Mesenchymal stem cell (in vitro differentiated cells and primary cell): ENCODE measurements at regions not wholly inside any gene's neighbourhood (a gene's known extent, or its start where the extent isn't known, plus 50 kb on each side); places are given as distances from the start of the nearest gene placed in this dataset.
"Not testable (repeated sequence)": the region's sequence is repeated elsewhere in the genome, so short reads cannot be mapped to it uniquely, and the experiment has no call there.

Source experiments
- DNase-seq: peaks from one replicate; pipeline ENCODE4 v3.0.0-alpha.2; 2013
- H2AFZ ChIP-seq: one replicate; pipeline ENCODE4 v1.6.1; 2013; ENCODE audit warnings: low read depth, mild to moderate bottlenecking, control low read depth, inconsistent platforms, low read length, moderate library complexity
- H2AK5ac ChIP-seq: 2 replicates; pipeline ENCODE4 v1.6.1; 2013; ENCODE audit warnings: low read length, moderate library complexity, mild to moderate bottlenecking, inconsistent platforms; ENCODE audit not compliant: severe bottlenecking
- H2BK120ac ChIP-seq: one replicate; pipeline ENCODE4 v1.6.1; 2013; ENCODE audit warnings: low read depth, mild to moderate bottlenecking, inconsistent platforms, low read length, moderate library complexity
- H2BK12ac ChIP-seq, 2 experiments: one replicate each; pipeline ENCODE4 v1.6.1; 2013; ENCODE audit warnings: inconsistent platforms in 2 of 2, low read length in 2 of 2, mild to moderate bottlenecking in 2 of 2, moderate library complexity in 2 of 2, control low read depth in 1 of 2
- H2BK15ac ChIP-seq: one replicate; pipeline ENCODE4 v1.6.1; 2013; ENCODE audit warnings: mild to moderate bottlenecking, low read depth, inconsistent platforms; ENCODE audit not compliant: poor library complexity, severe bottlenecking
- H2BK5ac ChIP-seq: 2 replicates; pipeline ENCODE4 v1.6.1; 2013; ENCODE audit warnings: low read depth, mild to moderate bottlenecking, low read length, control low read depth, inconsistent platforms; ENCODE audit not compliant: poor library complexity, severe bottlenecking
- H3K14ac ChIP-seq, 2 experiments: one replicate each; pipeline ENCODE4 v1.6.1; 2013; ENCODE audit warnings: inconsistent platforms in 2 of 2, low read length in 2 of 2, control low read depth in 1 of 2, mild to moderate bottlenecking in 1 of 2, moderate library complexity in 1 of 2
- H3K18ac ChIP-seq, 2 experiments: one replicate each; pipeline ENCODE4 v1.6.1; 2013; ENCODE audit warnings: inconsistent platforms in 2 of 2, low read length in 2 of 2, control low read depth in 1 of 2, low read depth in 1 of 2, mild to moderate bottlenecking in 1 of 2
- H3K23ac ChIP-seq, 2 experiments: one replicate each; pipeline ENCODE4 v1.6.1; 2013; ENCODE audit warnings: inconsistent platforms in 2 of 2, low read length in 2 of 2, mild to moderate bottlenecking in 2 of 2, moderate library complexity in 2 of 2, control low read depth in 1 of 2
- H3K27ac ChIP-seq: 2 replicates; pipeline ENCODE4 v1.5.1; 2013; ENCODE audit warnings: mild to moderate bottlenecking, moderate library complexity, low read length, control low read depth, inconsistent platforms; ENCODE audit not compliant: poor library complexity, severe bottlenecking
- H3K27me3 ChIP-seq, 2 experiments: 2 replicates each; pipeline versions ENCODE4 v1.6.1 to v1.7.0; 2013; ENCODE audit warnings: low read length in 2 of 2, mild to moderate bottlenecking in 2 of 2, moderate library complexity in 2 of 2, control low read depth in 1 of 2, inconsistent platforms in 1 of 2; ENCODE audit not compliant: control insufficient read depth in 1 of 2, insufficient read depth in 1 of 2
- H3K36me3 ChIP-seq, 2 experiments: 2 replicates each; pipeline versions ENCODE4 v1.6.1 to v1.7.0; 2013; ENCODE audit warnings: low read length in 2 of 2, control low read depth in 1 of 2, inconsistent platforms in 1 of 2, low read depth in 1 of 2, mild to moderate bottlenecking in 1 of 2; ENCODE audit not compliant: insufficient read depth in 2 of 2, control insufficient read depth in 1 of 2
- H3K4ac ChIP-seq, 2 experiments: one replicate each; pipeline ENCODE4 v1.6.1; 2013; ENCODE audit warnings: inconsistent platforms in 2 of 2, low read length in 2 of 2, mild to moderate bottlenecking in 2 of 2, moderate library complexity in 2 of 2, control low read depth in 1 of 2, low read depth in 1 of 2
- H3K4me1 ChIP-seq: 2 replicates; pipeline ENCODE4 v1.6.1; 2013; ENCODE audit warnings: low read depth, low read length, control low read depth; ENCODE audit not compliant: control insufficient read depth, insufficient read depth
- H3K4me2 ChIP-seq: 2 replicates; pipeline ENCODE4 v1.6.1; 2013; ENCODE audit warnings: low read length, mild to moderate bottlenecking, inconsistent platforms; ENCODE audit not compliant: poor library complexity, severe bottlenecking
- H3K4me3 ChIP-seq, 2 experiments: 2 replicates each; pipeline versions ENCODE4 v1.5.1 to v1.7.0; 2013; ENCODE audit warnings: low read length in 2 of 2, mild to moderate bottlenecking in 2 of 2, control low read depth in 1 of 2, low read depth in 1 of 2; ENCODE audit not compliant: insufficient read depth in 1 of 2
- H3K79me1 ChIP-seq: replicated peaks from 2 replicates; pipeline ENCODE4 v1.6.1; 2013; ENCODE audit warnings: mild to moderate bottlenecking, control low read depth, low read length, inconsistent platforms; ENCODE audit not compliant: poor library complexity, severe bottlenecking
- H3K9ac ChIP-seq: 2 replicates; pipeline ENCODE4 v1.7.0; 2013; ENCODE audit warnings: mild to moderate bottlenecking, low read length, moderate library complexity
- H3K9me3 ChIP-seq: 2 replicates; pipeline ENCODE4 v1.7.0; 2013; ENCODE audit warnings: mild to moderate bottlenecking, low read length; ENCODE audit not compliant: control insufficient read depth
- H4K8ac ChIP-seq: one replicate; pipeline ENCODE4 v1.6.1; 2013; ENCODE audit warnings: inconsistent platforms, mild to moderate bottlenecking, low read length, moderate library complexity
- H4K91ac ChIP-seq: one replicate; pipeline ENCODE4 v1.6.1; 2013; ENCODE audit warnings: mild to moderate bottlenecking, low read length, inconsistent platforms
- WGBS: methylation state at CpG from one replicate; pipeline ENCODE4 v1.1.7; 2013; ENCODE audit warnings: mixed read lengths; 5-methylcytosine and 5-hydroxymethylcytosine counted together

DNA sequence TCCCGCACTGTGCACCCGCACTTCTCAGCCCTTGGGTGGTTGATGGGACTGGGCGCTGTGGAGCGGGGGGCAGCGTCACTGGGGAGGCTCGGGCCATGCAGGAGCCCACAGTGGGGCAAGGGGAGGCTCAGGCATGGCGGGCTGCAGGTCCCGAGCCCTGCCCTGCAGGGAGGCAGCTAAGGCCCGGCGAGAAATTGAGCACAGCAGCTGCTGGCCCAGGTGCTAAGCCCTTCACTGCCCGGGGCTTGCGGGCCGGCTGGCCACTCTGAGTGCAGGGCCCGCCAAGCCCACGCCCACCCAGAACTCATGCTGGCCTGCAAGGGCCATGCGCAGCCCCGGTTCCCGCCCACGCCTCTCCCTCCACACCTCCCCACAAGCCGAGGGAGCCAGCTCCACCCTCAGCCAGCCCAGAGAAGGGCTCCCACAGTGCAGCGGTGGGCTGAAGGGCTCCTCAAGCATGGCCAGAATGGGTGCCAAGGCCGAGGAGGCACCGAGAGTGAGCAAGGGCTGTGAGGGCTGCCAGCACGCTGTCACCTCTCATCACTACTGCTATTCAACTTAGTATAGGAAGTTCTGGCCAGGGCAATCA, 60.3 kb upstream of the FBXL17 start:
- H2BK5ac ChIP-seq, H3K79me1 ChIP-seq, H3K18ac ChIP-seq, H2BK15ac ChIP-seq, H2AK5ac ChIP-seq, H3K4me1 ChIP-seq, H3K9me3 ChIP-seq, H2AFZ ChIP-seq, H3K4me3 ChIP-seq, H4K8ac ChIP-seq, H2BK120ac ChIP-seq, H3K23ac ChIP-seq, H3K9ac ChIP-seq, H3K14ac ChIP-seq, H3K4me2 ChIP-seq, H3K27me3 ChIP-seq, H3K4ac ChIP-seq, H3K36me3 ChIP-seq, H2BK12ac ChIP-seq, H4K91ac ChIP-seq, DNase-seq, H3K27ac ChIP-seq: not testable (repeated sequence)
- 94% methylated on average over 23 of the region's 24 CpGs for WGBS

DNA sequence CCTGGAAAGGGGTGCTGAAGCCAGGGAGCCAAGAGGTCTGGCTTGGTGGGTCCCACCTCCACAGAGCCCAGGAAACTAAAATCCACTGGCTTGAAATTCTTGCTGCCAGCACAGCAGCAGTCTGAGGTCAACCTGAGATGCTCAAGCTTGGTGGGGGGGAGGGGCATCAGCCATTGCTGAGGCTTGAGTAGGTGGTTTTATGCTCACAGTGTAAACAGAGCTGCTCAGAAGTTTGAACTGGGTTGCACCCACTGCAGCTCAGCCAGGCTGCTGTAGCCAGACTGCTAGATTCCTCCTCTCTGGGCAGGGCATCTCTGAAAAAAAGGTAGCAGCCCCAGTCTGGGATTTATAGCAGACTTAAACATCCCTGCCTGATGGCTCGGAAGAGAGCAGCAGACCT, 55.5 kb upstream of the FBXL17 start:
- no peak overlapping the region for H3K14ac ChIP-seq
- H3K4me1 ChIP-seq, result no peaks in the 10 kb centered on the region
- H2BK120ac ChIP-seq, result no peak overlapping the region
- H4K91ac ChIP-seq, result no peak overlapping the region
- DNase-seq, result no peak
- H3K4me2 ChIP-seq, result no peak overlapping the region
- H2AK5ac ChIP-seq, result no peak overlapping the region
- H3K4me3 ChIP-seq, result no peak overlapping the region
- H2BK12ac ChIP-seq, result no peak overlapping the region
- H2AFZ ChIP-seq, result no peak overlapping the region
- H3K18ac ChIP-seq, result no peak overlapping the region
- no peak overlapping the region for H2BK15ac ChIP-seq
- H4K8ac ChIP-seq, result no peak overlapping the region
- no peaks in the 10 kb centered on the region for H3K27me3 ChIP-seq
- H3K36me3 ChIP-seq, result no peaks in the 10 kb centered on the region
- no peak overlapping the region for H3K9ac ChIP-seq
- H3K27ac ChIP-seq, result no peak overlapping the region
- no peak overlapping the region for H3K23ac ChIP-seq
- no peak overlapping the region for H2BK5ac ChIP-seq
- H3K4ac ChIP-seq, result no peak overlapping the region
- no peaks in the 10 kb centered on the region for H3K9me3 ChIP-seq
- H3K79me1 ChIP-seq, result no peaks in the 10 kb centered on the region
- WGBS, result 91% methylated on average over 1 of the region's 1 CpG

DNA sequence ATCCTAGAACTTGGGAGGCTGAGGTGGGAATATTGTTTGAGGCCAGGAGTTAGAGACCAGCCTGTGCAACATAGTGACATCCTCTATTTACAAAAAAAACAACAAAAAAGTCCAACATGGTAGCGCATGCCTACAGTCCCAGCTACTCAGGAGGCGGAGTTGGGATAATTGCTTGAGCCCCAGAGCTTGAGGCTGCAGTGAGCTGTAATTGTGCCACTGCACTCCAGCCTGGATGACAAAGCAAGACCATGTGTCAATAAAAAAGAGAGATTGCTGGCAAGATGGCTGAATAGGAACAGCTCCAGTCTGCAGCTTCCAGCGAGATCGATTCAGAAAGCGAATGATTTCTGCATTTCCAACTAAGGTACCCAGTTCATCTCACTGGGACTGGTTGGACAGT, 54.8 kb upstream of the FBXL17 start:
- H3K4me2 ChIP-seq, result no peak overlapping the region
- no peak overlapping the region for H3K9ac ChIP-seq
- H3K79me1 ChIP-seq, result no peaks in the 10 kb centered on the region
- H3K27ac ChIP-seq, result no peak overlapping the region
- H3K36me3 ChIP-seq, result no peaks in the 10 kb centered on the region
- no peak overlapping the region for H3K23ac ChIP-seq
- H4K8ac ChIP-seq, result no peak overlapping the region
- no peak overlapping the region for H3K4me3 ChIP-seq
- 96% methylated on average over 5 of the region's 5 CpGs for WGBS
- no peak overlapping the region for H2BK12ac ChIP-seq
- H3K9me3 ChIP-seq, result no peaks in the 10 kb centered on the region
- H3K27me3 ChIP-seq, result no peaks in the 10 kb centered on the region
- H4K91ac ChIP-seq, result no peak overlapping the region
- no peak overlapping the region for H2AK5ac ChIP-seq
- DNase-seq, result no peak
- no peak overlapping the region for H2BK120ac ChIP-seq
- H3K4ac ChIP-seq, result no peak overlapping the region
- no peak overlapping the region for H2BK5ac ChIP-seq
- no peak overlapping the region for H2BK15ac ChIP-seq
- no peak overlapping the region for H2AFZ ChIP-seq
- no peak overlapping the region for H3K18ac ChIP-seq
- no peak overlapping the region for H3K14ac ChIP-seq
- H3K4me1 ChIP-seq, result no peaks in the 10 kb centered on the region

DNA sequence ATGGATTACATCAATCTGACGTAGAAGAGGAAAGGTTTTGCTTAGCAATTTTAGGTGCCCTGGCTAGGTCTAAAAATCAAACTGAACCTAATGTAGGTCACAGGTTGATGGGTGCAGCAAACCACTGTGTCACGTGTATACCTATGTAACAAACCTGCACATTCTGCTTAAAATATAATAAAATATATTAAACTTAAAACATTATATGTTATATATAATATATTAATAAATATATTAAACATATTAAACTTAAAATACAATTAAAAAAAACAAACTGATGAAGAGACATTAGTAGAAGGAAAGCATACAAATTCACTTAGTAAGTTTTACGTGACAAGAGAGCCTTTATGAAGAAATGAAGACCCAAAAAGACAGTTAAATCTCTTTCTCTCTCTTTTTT, 51.7 kb upstream of the FBXL17 start:
- Histone ChIP-seq H3K27ac (no peak overlapping the region), H3K36me3 (no peaks in the 10 kb centered on the region), H2BK15ac (no peak overlapping the region), H2BK5ac (no peak overlapping the region), H2AK5ac (no peak overlapping the region), H4K8ac (no peak overlapping the region), H3K27me3 (no peaks in the 10 kb centered on the region), H3K4me3 (no peak overlapping the region), H2BK12ac (no peak overlapping the region), H3K79me1 (no peaks in the 10 kb centered on the region), H3K4ac (no peak overlapping the region), H3K9ac (no peak overlapping the region), H3K18ac (no peak overlapping the region), H3K4me2 (no peak overlapping the region), H3K9me3 (no peaks in the 10 kb centered on the region), H3K4me1 (peaks cover 2% of the 10 kb centered on the region), H2AFZ (no peak overlapping the region), H3K23ac (no peak overlapping the region), H2BK120ac (no peak overlapping the region), H4K91ac (no peak overlapping the region), H3K14ac (no peak overlapping the region)
- DNase-seq, result no peak
- 94% methylated on average over 2 of the region's 3 CpGs for WGBS
